PC-9 (cell line): ENCODE measurements at regions not wholly inside any gene's neighbourhood (a gene's known extent, or its start where the extent isn't known, plus 50 kb on each side); places are given as distances from the start of the nearest gene placed in this dataset.

ENCODE experiments used
- BruUV-seq: library from RNA; stranded (reverse); fragments of 400-500 nt; replicated peaks from 2 replicates; lab custom pipeline; 2021; lab: Mats Ljungman, UMichigan
- CTCF ChIA-PET: fragments of 300-600 bp; sonication (Branson Sonifier 250); formaldehyde crosslinking; loops from one replicate; lab custom pipeline; 2022; ENCODE audit warnings: antibody characterized with exemption; lab: Charles Lee
- POLR2A ChIA-PET: fragments of 300-600 bp; sonication (Branson Sonifier 250); formaldehyde crosslinking; loops from one replicate; lab custom pipeline; 2022; ENCODE audit warnings: antibody characterized with exemption; ENCODE audit not compliant: unreplicated experiment; lab: Charles Lee
- DNase-seq, 2 experiments: peaks; one replicate each; pipeline versions ENCODE4 v3.0.0 to v3.0.0-alpha.2; 2015 to 2022; ENCODE audit warnings: mixed read lengths in 1 of 2
- H2AFZ ChIP-seq: fragments of 200-600 bp; sonication (generic); 2 replicates; pipeline ENCODE4 v1.8.1; 2017; ENCODE audit warnings: antibody characterized with exemption
- H3F3A ChIP-seq: fragments of 200-600 bp; sonication (generic); 2 replicates; pipeline ENCODE4 v1.8.1; 2017; ENCODE audit warnings: antibody characterized with exemption, mild to moderate bottlenecking, low read depth; ENCODE audit not compliant: insufficient read depth
- H3K27ac ChIP-seq: fragments of 200-600 bp; sonication (generic); 2 replicates; pipeline ENCODE4 v1.6.1; 2016; ENCODE audit warnings: mixed run types
- H3K27me3 ChIP-seq: fragments of 200-600 bp; sonication (generic); 2 replicates; pipeline ENCODE4 v1.6.1; 2016; ENCODE audit warnings: low read depth, mixed run types; ENCODE audit not compliant: insufficient read depth
- H3K36me3 ChIP-seq: fragments of 200-600 bp; sonication (generic); 2 replicates; pipeline ENCODE4 v1.6.1; 2016; ENCODE audit warnings: low read depth, mixed run types
- H3K4me1 ChIP-seq: fragments of 200-600 bp; sonication (generic); replicated peaks from 2 replicates; pipeline ENCODE4 v1.6.1; 2016; ENCODE audit warnings: mixed run types; ENCODE audit not compliant: insufficient read depth
- H3K4me2 ChIP-seq: fragments of 200-600 bp; sonication (generic); 2 replicates; pipeline ENCODE4 v1.6.1; 2017; ENCODE audit warnings: mixed run types
- H3K4me3 ChIP-seq: fragments of 200-600 bp; sonication (generic); 2 replicates; pipeline ENCODE4 v1.6.1; 2016; ENCODE audit warnings: mixed run types
- H3K79me2 ChIP-seq: fragments of 200-600 bp; sonication (generic); 2 replicates; pipeline ENCODE4 v1.6.1; 2017; ENCODE audit warnings: low read depth, mixed run types
- H3K9me2 ChIP-seq: fragments of 200-600 bp; sonication (generic); 2 replicates; pipeline ENCODE4 v1.8.1; 2017; ENCODE audit warnings: mild to moderate bottlenecking; ENCODE audit not compliant: insufficient read depth
- H3K9me3 ChIP-seq: fragments of 200-600 bp; sonication (generic); 2 replicates; pipeline ENCODE4 v1.8.1; 2016; ENCODE audit warnings: low read depth; ENCODE audit not compliant: insufficient read depth
- H4K20me1 ChIP-seq: fragments of 200-600 bp; sonication (generic); 2 replicates; pipeline ENCODE4 v1.8.1; 2017; ENCODE audit not compliant: insufficient read depth
- CTCF ChIP-seq: fragments of 200-600 bp; sonication (generic); conservative IDR thresholded peaks from 2 replicates; pipeline ENCODE4 v1.6.1; 2017; ENCODE audit warnings: mixed run types, antibody characterized with exemption, mild to moderate bottlenecking, moderate library complexity
- EZH2 ChIP-seq: fragments of 200-600 bp; sonication (generic); IDR thresholded peaks from 2 replicates; pipeline ENCODE4 v1.8.0; 2017; ENCODE audit warnings: antibody characterized with exemption, low read depth
- intact Hi-C: fragments of 100-400 bp; cut with micrococcal nuclease; formaldehyde crosslinking; loops from one replicate; pipeline ENCODE4 v1.10.0; 2022; ENCODE audit not compliant: unreplicated experiment

- TF ChIP-seq EZH2 (no peak), CTCF (0 out of 2 replicates have a peak, but pooled peaks have one; percentile 30)
- ChIA-PET CTCF (no interaction called here), POLR2A (interaction anchor here (0.6 kb wide), 1 partner anchor 377 kb away, joined by 3 read pairs; no protein-coding TSS in a partner anchor)
- Histone ChIP-seq H3K4me3 (no peak overlapping the region), H2AFZ (no peak overlapping the region), H3K4me1 (no peaks in the 10 kb centered on the region), H3K9me2 (no peaks in the 10 kb centered on the region), H3K79me2 (no peaks in the 10 kb centered on the region), H4K20me1 (no peaks in the 10 kb centered on the region), H3K27me3 (no peaks in the 10 kb centered on the region), H3K4me2 (no peak overlapping the region), H3K36me3 (no peaks in the 10 kb centered on the region), H3F3A (no peaks in the 10 kb centered on the region), H3K27ac (no peak overlapping the region), H3K9me3 (no peaks in the 10 kb centered on the region)
- intact Hi-C loops: loop anchor here (10.0 kb wide), 1 partner anchor 54 kb away; no protein-coding TSS in a partner anchor
- DNase-seq: no peak
- BruUV-seq: no TSS peak
Measured at GRCh38 chr20:23178806-23179205, 92.7 kb upstream of the CD93 start.

GRCh38 chr20:23174821-23175220 is 88.7 kb upstream of the CD93 start:
- DNase-seq: no peak
- BruUV-seq: no TSS peak
- Histone ChIP-seq H3F3A (no peaks in the 10 kb centered on the region), H3K4me3 (no peak overlapping the region), H3K79me2 (no peaks in the 10 kb centered on the region), H3K9me2 (no peaks in the 10 kb centered on the region), H2AFZ (no peak overlapping the region), H3K27me3 (no peaks in the 10 kb centered on the region), H3K4me1 (no peaks in the 10 kb centered on the region), H3K9me3 (no peaks in the 10 kb centered on the region), H3K27ac (no peak overlapping the region), H4K20me1 (no peaks in the 10 kb centered on the region), H3K36me3 (no peaks in the 10 kb centered on the region), H3K4me2 (no peak overlapping the region)
- CTCF ChIA-PET: no interaction called here
- POLR2A ChIA-PET: no interaction called here
- intact Hi-C loops: loop anchor here (10.0 kb wide), 1 partner anchor 50 kb away; no protein-coding TSS in a partner anchor
- TF ChIP-seq EZH2: no peak
- no peak for TF ChIP-seq CTCF

- H3K4me3 ChIP-seq: no peak overlapping the region
- no peaks in the 10 kb centered on the region for H3K79me2 ChIP-seq
- H3K9me3 ChIP-seq: no peaks in the 10 kb centered on the region
- no peak overlapping the region for H2AFZ ChIP-seq
- no TSS peak for BruUV-seq
- no peaks in the 10 kb centered on the region for H3F3A ChIP-seq
- no peak overlapping the region for H3K27ac ChIP-seq
- H3K9me2 ChIP-seq: no peaks in the 10 kb centered on the region
- H4K20me1 ChIP-seq: no peaks in the 10 kb centered on the region
- no peaks in the 10 kb centered on the region for H3K4me1 ChIP-seq
- POLR2A ChIA-PET: no interaction called here
- intact Hi-C loops: no loop called here
- TF ChIP-seq EZH2: no peak
- TF ChIP-seq CTCF: no peak
- CTCF ChIA-PET: no interaction called here
- H3K27me3 ChIP-seq: no peaks in the 10 kb centered on the region
- no peak for DNase-seq
- no peak overlapping the region for H3K4me2 ChIP-seq
- no peaks in the 10 kb centered on the region for H3K36me3 ChIP-seq
Measured at GRCh38 chr20:23167431-23167830, 81.3 kb upstream of the CD93 start.
